Mammary epithelial cell (primary cell): ENCODE measurements at regions not wholly inside any gene's neighbourhood (a gene's known extent, or its start where the extent isn't known, plus 50 kb on each side); places are given as distances from the start of the nearest gene placed in this dataset.
"Not testable (repeated sequence)": the region's sequence is repeated elsewhere in the genome, so short reads cannot be mapped to it uniquely, and the experiment has no call there.

Source experiments
- EZH2 ChIP-seq: IDR thresholded peaks from 2 replicates; pipeline ENCODE4 v1.6.1; 2012; ENCODE audit warnings: low read length, inconsistent platforms, borderline replicate concordance
- TF ChIP-seq, protein P1 (sequence below), 2 donors: IDR thresholded peaks in 1 of 2; conservative IDR thresholded peaks in 1 of 2; 2 replicates each; pipeline ENCODE4 v1.5.1; 2011 to 2012; ENCODE audit warnings: inconsistent platforms in 2 of 2, low read length in 2 of 2, mild to moderate bottlenecking in 2 of 2, control low read depth in 1 of 2, low read depth in 1 of 2; ENCODE audit not compliant: insufficient read depth in 1 of 2; ENCODE audit errors: extremely low read depth in 1 of 2

DNA sequence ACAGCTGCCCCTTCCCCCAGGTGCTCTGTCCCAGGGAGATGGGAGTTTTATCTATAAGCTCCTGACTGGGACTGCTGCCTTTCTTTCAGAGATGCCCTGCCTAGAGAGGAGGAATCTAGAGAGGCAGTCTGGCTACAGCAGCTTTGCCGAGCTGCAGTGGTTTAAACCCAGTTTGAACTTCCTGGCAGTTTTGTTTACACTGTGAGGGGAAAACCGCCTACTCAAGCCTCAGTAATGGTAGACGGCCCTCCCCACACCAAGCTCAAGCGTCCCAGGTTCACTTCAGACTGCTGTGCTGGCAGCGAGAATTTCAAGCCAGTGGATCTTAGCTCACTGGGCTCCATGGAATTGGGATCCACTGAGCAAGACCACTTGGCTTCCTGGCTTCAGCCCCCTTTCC lies 303.6 kb downstream of the ZIC1 start:
- not testable (repeated sequence) for TF ChIP-seq EZH2
- TF ChIP-seq, protein P1, sequence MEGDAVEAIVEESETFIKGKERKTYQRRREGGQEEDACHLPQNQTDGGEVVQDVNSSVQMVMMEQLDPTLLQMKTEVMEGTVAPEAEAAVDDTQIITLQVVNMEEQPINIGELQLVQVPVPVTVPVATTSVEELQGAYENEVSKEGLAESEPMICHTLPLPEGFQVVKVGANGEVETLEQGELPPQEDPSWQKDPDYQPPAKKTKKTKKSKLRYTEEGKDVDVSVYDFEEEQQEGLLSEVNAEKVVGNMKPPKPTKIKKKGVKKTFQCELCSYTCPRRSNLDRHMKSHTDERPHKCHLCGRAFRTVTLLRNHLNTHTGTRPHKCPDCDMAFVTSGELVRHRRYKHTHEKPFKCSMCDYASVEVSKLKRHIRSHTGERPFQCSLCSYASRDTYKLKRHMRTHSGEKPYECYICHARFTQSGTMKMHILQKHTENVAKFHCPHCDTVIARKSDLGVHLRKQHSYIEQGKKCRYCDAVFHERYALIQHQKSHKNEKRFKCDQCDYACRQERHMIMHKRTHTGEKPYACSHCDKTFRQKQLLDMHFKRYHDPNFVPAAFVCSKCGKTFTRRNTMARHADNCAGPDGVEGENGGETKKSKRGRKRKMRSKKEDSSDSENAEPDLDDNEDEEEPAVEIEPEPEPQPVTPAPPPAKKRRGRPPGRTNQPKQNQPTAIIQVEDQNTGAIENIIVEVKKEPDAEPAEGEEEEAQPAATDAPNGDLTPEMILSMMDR (conservative IDR thresholded peaks at IDR 0.05 in 1 of 2, IDR thresholded peaks at IDR 0.05 in 1 of 2; ENCODE audit: extremely low read depth in 1 of 2, insufficient read depth in 1 of 2, low read depth in 1 of 2, low read length in 2 of 2), result not testable (repeated sequence)
